ENCODE measurements at regions not wholly inside any gene's neighbourhood (a gene's known extent, or its start where the extent isn't known, plus 50 kb on each side); places are given as distances from the start of the nearest gene placed in this dataset.

GRCh38 chr3:194988495-194989165 lies 282.3 kb downstream of the XXYLT1 start:
- TF ChIP-seq CTCF (conservative IDR thresholded peaks at IDR 0.05; ENCODE audit: low read depth, low read length) (no peak), POLR2A (IDR thresholded peaks at IDR 0.05; ENCODE audit: low read depth, low read length) (no peak), MAFK (IDR thresholded peaks at IDR 0.05; ENCODE audit: low read depth, low read length) (no peak)

All from IMR-90 (cell line).